ENCODE measurements at regions not wholly inside any gene's neighbourhood (a gene's known extent, or its start where the extent isn't known, plus 50 kb on each side); places are given as distances from the start of the nearest gene placed in this dataset.

DNA sequence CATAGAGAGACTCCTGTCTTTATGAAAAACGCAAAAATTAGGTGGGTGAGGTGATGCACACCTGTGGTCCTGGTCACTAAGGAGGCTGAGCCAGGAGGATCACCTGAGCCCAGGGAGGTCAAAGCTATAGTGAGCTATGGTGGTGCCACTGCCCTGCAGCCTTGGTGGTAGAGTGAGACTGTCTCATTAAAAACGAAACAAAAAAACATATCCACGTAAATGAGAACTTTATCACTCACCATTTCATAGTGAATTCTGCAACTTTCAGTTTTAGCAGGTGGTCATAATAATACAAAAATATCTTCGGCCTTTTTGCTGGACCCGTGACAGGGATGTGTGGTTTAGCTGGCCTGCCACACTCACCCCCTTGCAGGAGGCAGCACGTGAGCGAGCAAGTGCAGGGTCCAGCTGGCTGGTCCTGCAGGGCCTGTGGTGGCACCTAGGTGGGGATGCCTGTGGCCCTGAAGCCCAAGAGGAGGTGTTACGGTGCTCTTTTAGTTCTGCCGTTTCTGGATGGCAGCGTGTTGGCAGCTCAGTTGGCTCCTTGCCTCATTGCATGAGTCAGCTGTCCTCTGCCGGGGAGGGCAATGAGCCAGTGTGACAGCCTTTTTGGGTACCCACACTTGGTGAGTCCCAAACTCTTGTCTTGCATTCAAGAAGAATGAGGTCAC, 1330.7 kb upstream of the TMEM132C start:
- no peak for TF ChIP-seq ZBTB7A (IDR thresholded peaks at IDR 0.05; ENCODE audit: low read depth)
- TF ChIP-seq, protein P1, sequence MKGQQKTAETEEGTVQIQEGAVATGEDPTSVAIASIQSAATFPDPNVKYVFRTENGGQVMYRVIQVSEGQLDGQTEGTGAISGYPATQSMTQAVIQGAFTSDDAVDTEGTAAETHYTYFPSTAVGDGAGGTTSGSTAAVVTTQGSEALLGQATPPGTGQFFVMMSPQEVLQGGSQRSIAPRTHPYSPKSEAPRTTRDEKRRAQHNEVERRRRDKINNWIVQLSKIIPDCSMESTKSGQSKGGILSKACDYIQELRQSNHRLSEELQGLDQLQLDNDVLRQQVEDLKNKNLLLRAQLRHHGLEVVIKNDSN (IDR thresholded peaks at IDR 0.05): no peak
- TF ChIP-seq FOXM1 (IDR thresholded peaks at IDR 0.05; ENCODE audit: borderline replicate concordance, low read depth): no peak
